Activated CD4-positive, alpha-beta T cell treated with anti-CD3 and anti-CD28 coated beads for 48 hours (primary cell): ENCODE measurements at regions not wholly inside any gene's neighbourhood (a gene's known extent, or its start where the extent isn't known, plus 50 kb on each side); places are given as distances from the start of the nearest gene placed in this dataset.

ENCODE experiments used
- DNase-seq: peaks from one replicate; pipeline ENCODE4 v3.0.0-alpha.2; 2020

- no peak for DNase-seq
These were observed 88.9 kb upstream of the ATXN1 start for GRCh38 chr6:16849988-16850680.

DNA sequence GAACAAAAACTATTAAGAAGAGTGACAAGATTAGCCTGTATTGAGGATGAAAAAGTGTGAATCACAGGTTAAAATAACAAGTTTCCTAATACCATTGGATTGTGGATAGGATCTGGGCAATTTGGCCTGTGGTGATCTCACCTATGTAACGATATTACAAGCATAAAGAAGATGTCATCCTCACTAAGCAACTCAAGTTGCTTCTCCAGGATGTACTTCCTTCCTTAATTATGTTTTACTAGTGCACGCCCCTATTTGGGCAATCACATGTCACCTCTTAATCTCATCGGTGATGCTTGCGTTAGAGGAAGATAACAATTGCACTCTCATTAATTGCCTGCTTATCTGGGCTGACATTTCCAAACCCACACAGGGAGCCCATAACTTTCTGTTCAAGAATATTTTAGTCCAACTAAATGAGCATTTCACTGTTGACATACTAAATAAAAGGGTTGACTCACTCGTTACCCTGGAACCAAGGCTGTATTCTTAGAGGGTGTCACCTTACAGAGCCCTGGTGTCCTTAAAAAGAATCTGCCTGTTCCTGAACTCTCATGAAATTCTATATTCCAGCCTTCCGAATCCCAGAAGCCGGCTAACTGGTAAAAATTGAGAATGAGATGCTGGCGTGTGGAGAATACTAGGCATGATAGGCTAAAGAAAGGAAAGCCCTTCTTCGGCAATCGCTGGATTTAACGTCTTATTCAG lies 88.2 kb upstream of the ATXN1 start:
- DNase-seq = no peak

DNA sequence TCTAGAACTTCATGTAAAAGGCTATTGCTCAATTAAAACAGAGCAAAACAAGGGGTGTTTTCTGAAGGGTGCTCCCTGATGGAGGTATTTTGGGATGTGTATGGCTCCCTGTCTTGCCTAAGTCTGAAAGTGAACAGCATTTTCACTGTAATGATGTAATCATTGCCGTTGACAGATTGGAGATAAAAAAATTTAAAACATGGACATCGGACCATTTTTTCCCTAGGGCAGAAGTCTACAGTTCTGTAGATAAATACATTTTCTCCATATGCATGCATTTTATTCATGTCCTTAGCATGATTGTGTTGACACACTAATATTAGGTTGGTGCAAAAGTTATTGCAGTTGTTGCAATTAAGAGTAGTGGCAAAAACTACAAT lies 85.1 kb upstream of the ATXN1 start:
- no peak for DNase-seq

DNA sequence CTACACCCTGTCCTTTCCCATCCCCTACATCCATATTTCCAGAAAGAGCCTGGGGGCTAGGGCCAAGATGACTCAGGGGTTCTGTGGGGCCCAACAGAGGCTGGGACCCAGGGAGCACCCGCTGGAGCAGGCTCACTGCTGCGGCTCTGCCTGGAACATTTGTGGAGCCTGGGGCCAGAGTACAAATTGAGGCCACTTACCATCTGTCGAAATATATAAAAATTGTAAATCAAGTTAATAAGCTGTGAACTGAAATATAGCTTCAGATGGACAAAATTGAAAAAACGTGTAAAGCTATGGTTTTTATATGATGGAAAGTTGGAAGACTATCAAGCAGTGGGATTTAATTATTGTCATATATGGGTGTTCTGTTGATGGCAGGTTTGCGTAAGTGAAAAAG lies 82.9 kb upstream of the ATXN1 start:
- no peak for DNase-seq

GRCh38 chr6:16842676-16843075 lies 81.4 kb upstream of the ATXN1 start:
- DNase-seq = no peak

GRCh38 chr6:16841241-16841640 lies 80.0 kb upstream of the ATXN1 start:
- DNase-seq = no peak

DNA sequence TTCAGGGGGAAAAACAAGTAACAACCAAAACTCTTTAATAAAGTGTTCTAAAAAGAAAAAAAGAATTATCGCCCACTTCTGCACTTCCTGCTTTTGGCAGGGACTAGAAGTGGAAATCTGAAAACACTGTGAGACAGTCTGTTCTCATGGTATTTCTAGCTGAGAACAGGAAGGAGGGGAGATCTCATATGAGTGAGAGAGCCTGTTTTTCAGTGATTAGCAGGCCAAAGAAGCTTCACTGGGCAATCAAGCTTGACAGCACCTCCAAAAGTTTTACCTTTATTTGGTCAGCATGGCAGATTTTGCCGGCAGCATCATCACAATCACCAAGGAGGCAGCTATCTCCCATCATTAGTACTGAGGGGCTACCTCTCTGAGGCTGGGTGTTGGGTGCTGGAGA lies 79.5 kb upstream of the ATXN1 start:
- no peak for DNase-seq

DNA sequence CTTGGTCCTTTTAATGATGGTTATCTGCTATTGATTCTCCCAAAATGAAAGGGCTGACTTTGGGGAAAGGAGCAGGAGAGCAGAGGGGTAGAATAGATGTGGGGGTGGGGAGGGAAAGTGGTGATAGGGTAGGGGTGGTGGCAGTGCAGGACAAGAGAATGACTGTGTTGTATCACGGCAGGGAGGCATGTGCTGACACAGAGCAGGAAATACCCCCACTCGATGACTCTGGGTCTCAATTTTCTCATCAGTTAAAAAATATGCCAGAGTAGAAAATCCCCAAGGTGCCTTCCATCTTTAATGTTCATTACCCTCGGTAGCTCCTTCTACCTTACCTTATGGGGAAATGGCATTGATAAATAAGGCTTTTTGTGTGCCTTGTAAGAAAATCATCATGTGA lies 79.0 kb upstream of the ATXN1 start:
- no peak for DNase-seq

DNA sequence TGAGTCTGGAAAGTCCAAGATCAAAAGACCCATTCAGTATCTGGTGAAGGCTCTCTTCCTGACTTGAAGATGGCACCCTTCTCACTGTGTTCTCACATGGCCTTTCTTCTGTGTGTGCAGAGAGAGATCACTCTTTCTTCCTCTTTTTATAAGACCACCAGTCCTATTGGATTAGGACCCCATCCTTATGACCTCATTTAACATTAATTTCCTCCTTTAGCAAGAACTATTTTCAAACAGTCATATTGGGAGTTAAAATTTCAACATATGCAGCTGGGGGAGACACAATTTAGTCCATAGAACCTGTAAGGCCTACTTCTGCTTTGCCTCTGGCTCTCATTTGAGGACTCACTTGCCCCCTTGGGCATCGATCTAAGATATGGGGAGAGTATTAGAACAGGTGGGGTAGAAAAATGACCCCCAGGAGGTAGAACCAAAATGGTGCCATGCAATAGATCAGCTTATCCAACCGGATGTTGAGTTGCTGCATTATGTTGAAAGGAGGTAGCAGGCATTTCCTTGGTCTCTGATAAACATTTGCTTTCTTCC lies 78.4 kb upstream of the ATXN1 start:
- DNase-seq = no peak

- DNase-seq = no peak
These were observed 76.1 kb upstream of the ATXN1 start for GRCh38 chr6:16837217-16837972.

- peak; percentile 12 for DNase-seq
These were observed 75.1 kb upstream of the ATXN1 start for GRCh38 chr6:16836144-16836981.

DNA sequence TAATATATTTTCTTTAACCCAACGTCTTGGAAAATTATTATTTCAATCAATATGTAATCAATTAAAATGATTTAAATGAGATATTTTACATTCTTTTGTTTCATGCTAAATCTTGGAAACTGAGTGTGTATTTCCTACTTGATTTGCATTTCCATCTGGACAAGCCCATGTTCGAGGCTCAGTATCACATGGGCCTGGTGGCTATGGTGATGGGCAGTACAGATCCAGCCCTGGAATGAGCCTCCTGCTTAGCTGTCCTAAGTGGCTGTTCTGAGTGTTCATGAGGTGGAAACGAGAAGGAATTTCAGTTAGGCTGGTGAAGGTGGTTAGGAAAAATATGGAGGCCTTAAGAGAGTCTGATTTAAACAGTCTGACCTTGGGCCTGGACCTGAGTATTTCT lies 73.0 kb upstream of the ATXN1 start:
- no peak for DNase-seq

DNA sequence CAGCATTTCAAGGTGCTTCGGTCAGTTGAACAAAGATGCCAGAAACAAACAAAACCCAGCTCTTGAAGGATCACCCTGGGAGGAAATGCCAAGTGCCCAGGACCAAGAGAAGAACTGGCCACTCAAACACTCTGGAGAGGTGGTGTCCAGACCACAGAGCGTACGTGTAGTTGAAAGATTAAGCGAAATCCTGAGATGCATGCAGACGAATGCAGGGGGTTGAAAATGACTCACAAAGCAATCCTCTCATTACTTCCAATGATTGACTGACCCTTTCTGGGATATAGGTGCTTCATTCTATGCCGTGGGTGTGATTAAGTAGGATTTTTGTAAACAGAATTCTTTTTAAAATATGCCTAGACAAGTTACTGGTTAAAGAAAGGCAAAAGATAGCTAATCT lies 71.5 kb upstream of the ATXN1 start:
- DNase-seq = no peak

DNA sequence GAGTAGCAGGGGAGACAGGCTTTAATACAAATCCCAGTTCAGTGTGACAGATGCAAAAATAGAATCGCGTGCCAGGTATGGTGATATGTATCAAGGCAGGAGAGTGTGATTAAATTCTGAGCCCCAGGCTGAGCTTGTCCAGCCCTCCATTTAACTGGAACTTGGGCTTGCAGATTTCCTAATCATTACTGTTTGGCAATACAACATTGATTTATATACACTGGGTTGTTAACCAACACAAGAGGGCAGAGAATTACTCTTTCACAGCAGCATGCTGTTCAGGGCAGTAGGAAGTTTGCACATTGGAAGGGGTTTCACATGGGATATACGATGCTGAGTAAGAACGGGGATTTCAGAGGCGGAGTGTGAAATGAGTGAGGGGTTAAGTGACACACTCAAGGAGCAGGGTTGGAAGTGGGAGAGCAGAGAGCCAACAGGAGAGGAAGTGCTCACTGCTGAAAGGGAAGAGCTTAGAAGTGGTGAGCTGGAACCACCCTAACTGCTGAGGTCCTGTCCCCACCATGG lies 70.8 kb upstream of the ATXN1 start:
- no peak for DNase-seq

- no peak for DNase-seq
These were observed 69.9 kb upstream of the ATXN1 start for GRCh38 chr6:16831136-16831535.

DNA sequence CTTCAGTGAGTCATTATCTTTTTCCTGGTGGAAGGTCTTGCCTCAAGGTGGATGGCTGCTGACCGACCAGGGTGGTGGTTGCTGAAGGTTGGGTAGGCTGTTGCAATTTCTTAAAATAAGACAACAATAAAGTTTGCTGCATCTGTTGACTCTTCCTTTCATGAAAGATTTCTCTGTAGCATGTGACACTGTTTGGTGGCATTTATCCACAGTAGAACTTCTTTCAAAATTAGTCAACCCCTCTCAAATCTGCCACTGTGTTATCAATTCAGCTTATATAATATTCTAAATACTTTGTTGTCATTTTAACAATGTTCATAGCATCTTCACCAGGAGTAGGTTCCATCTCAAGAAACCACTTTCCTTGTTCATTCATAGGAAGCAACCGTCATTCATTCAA lies 66.8 kb upstream of the ATXN1 start:
- no peak for DNase-seq

GRCh38 chr6:16827627-16828026 lies 66.4 kb upstream of the ATXN1 start:
- DNase-seq = no peak

DNA sequence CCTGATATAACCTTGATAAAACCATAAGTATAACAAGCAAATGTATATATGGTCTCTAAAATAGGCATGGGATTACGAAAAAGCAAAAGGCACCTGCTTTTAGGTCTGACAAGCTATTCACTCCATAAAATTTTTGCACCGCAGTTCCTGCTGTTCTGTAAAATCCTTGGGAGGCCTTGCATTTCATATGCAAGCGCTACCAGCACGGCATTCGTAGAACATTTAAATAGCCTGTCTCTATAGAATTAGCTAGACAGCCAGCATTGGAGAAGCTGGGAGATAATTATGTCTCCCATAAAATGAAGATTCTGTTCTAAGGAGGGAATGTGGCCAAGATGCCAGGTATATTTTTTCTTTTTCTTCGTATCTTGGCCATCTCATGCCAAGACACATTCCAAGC lies 64.5 kb upstream of the ATXN1 start:
- no peak for DNase-seq

DNA sequence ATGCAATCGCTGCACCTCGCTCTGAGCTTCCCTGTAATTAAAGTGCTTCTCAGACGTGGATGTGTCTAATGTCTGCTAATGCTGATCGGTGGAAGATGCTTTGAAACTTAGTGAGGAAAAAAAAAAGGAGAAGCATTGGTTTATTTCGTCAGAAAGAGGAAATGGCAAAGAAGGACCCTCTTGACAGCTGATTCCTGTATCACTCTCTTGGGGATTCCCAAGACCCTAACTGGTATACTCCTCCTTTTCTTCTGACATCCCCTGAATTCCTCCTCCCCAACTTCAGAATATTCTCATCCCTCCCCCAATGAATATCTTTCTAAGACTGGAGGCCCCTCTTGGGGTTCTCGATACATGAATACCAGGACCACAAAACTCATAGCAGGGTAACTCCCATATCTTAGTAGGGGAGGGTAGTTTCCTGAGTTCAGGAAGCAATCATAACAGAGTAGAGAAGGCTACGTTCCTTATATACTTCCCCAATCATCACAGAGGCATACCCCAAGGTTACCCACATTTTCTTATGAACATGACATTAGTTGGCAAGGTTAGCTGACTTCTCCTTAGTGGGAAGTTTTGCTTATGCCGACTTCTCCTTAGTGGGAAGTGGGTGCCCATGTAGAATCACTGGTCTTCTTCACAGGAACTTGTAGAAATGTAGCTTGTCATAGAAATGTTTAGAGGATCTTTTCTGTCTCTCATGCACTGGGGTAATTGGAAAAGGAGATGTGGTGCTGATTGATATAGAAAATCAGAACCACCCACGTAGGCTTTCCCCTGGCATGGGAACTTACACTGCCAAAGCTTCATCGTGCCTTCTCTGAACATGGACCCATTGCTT lies 63.8 kb upstream of the ATXN1 start:
- peak; percentile 27 for DNase-seq

DNA sequence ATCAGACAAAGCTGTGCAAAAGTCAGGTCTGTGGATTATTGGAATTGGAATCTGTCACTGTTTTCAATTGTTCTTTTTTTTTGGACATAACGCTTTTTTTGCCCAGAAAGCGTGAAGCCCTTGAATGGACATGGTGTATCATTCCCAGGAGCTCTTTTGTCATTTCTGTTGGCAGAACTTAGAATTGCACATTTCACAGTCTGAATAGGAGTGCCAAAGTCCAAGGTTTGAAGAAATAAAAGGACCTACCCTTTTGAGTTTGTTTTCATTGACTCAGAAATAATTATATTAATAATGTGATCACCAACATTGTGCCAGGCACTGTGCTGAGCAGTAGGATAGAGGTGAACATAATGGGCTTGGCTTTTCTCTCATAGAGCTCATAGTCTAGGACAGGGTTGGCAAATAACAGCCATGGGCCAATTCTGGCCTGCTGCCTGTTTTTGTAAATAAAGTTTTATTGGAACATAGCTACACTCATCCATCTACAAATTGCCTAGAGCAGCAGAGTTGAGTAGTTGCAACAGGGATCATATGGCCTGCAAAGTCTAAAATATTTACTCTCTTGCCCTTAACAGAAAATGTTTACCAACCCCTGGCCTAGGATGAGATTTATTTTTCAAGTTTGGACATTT lies 62.6 kb upstream of the ATXN1 start:
- no peak for DNase-seq
